Cardiac fibroblast (primary cell): ENCODE measurements at regions not wholly inside any gene's neighbourhood (a gene's known extent, or its start where the extent isn't known, plus 50 kb on each side); places are given as distances from the start of the nearest gene placed in this dataset.
A peak's percentile ranks its signal among the peaks of the same experiment; 100 is the strongest.

Experiments
- DNase-seq, 2 donors: peaks; one replicate each; pipeline versions ENCODE4 v3.0.0 to v3.0.0-alpha.2; 2010; ENCODE audit warnings: low read depth in 2 of 2
- H3K4me3 ChIP-seq, 2 donors: replicated peaks in 1 of 2; 1 replicate in 1 of 2; 2 replicates in 1 of 2; pipeline ENCODE4 v1.5.1; 2011; ENCODE audit warnings: low read depth in 2 of 2, low read length in 2 of 2, mild to moderate bottlenecking in 2 of 2, moderate library complexity in 1 of 2
- TF ChIP-seq, protein P1 (sequence below): IDR thresholded peaks from one replicate; pipeline ENCODE4 v1.5.1; 2011; ENCODE audit warnings: low read depth, mild to moderate bottlenecking, low read length, inconsistent platforms

DNA sequence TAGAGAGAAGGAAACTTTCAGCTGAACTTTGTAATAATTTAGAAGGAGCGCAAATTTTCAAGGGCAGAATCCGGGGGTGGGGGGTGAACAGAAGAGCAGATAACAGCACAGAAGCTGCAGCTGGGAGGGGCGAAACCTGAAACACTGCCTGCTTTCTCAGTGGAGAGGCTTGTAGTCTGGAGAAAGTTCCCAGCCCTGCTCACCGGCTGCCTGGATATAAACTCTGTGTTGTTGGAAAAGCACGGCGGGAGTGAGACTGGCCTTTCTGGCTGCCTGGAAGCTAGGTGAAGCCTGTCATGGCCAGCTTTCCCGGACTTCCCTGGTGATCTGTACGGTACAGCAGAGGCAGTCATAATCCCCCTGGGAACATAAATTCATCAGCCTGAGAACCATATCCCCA is 1352.1 kb upstream of the DIAPH2 start:
- no peak overlapping the region for H3K4me3 ChIP-seq

DNA sequence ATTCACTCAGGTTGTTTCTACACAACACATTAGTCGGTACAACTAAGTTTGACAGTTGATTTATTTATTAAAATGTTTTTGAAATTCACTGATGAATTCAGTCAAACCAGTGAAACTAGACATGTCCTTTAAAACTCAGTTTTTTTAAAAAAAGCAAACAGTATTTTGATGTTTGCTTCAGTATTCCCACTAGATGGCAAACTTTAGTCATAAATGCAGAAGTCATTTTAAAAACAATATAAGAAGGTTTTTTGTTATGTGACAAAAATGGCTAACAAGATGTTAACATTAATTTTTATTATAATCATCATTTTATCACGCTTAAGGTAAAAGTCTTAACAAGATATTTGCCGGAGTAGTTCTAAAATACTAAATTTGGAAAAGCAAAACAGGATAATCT is 1337.8 kb upstream of the DIAPH2 start:
- DNase-seq, result peak; percentile 0 to 23
- TF ChIP-seq, protein P1, sequence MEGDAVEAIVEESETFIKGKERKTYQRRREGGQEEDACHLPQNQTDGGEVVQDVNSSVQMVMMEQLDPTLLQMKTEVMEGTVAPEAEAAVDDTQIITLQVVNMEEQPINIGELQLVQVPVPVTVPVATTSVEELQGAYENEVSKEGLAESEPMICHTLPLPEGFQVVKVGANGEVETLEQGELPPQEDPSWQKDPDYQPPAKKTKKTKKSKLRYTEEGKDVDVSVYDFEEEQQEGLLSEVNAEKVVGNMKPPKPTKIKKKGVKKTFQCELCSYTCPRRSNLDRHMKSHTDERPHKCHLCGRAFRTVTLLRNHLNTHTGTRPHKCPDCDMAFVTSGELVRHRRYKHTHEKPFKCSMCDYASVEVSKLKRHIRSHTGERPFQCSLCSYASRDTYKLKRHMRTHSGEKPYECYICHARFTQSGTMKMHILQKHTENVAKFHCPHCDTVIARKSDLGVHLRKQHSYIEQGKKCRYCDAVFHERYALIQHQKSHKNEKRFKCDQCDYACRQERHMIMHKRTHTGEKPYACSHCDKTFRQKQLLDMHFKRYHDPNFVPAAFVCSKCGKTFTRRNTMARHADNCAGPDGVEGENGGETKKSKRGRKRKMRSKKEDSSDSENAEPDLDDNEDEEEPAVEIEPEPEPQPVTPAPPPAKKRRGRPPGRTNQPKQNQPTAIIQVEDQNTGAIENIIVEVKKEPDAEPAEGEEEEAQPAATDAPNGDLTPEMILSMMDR, result no peak
- H3K4me3 ChIP-seq, result no peak overlapping the region

More for the DNA sequence above, 1352.1 kb upstream of the DIAPH2 start:
- TF ChIP-seq, protein P1, result no peak
- no peak for DNase-seq

DNA sequence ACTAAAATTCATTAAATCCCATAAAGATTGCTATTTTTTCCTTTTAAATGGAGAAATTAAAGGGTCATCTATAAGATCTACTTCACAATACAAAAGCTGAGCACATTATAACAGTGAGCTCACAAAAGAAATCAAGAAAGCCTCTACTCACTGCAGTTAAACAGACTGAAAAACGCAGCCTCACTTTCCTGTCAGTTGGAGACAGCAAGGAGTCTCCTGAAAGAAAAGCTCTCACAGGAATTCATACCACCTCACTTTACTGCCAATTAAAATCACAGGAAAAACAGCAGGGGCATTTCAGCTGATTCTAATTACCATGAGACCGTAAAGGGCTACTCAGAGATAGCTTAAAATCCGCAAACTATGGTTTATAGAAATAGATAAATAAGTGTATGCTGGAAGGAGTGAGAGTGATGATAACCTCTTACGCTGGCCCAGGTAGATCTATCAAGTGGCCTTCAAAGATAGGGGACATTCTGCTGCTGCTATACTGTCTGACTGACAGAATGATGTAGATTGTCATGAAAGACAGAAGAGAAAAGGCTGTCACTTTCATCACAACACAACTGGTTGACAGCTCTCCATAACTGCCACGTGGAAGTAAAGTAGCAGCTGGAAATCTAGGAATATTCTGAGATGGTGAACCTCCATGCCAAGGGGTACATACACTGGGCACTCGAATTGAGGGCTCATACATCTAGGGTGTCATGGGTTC is 1333.7 kb upstream of the DIAPH2 start:
- TF ChIP-seq, protein P1, result no peak
- H3K4me3 ChIP-seq, result no peak overlapping the region
- no peak for DNase-seq

DNA sequence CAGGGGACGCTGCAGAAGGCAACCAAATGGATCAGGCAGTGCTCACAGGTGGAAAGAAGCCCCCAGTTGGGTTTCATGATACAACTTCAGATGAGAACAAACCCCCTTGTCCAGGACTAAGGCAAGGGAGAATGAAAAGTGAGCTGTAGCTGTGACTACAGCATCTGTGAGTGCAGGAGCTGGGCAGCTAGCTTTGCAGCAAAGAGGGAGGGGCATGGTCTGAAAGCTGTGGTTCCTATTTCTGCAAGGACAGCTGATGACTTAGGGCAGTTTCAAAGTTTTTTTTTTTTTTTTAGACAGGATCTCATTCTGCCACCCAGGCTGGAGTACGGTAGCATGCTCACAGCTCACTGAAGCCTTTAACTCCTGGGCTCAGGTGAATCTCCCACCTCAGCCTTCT is 1317.4 kb upstream of the DIAPH2 start:
- TF ChIP-seq, protein P1, result no peak
- DNase-seq, result no peak
- no peak overlapping the region for H3K4me3 ChIP-seq

DNA sequence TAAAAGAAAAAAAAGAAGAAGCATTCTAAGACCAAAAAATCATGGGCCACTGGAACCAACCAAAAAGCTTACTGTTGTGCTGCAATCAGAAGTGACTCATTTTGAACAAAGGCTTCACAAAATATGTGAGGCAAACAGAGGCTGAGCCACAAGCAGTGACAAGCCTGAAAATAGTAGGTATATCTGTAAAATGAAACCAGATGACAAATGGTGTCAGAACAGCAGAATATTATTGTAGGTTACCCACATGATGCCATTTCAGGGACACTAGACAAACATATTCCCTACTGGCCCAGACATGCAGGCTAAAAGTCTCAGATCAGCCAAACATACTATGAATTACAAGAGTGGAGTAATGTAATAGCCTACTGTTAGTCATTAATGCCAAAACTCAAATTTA is 1301.8 kb upstream of the DIAPH2 start:
- no peak overlapping the region for H3K4me3 ChIP-seq
- DNase-seq, result no peak
- TF ChIP-seq, protein P1, result no peak

DNA sequence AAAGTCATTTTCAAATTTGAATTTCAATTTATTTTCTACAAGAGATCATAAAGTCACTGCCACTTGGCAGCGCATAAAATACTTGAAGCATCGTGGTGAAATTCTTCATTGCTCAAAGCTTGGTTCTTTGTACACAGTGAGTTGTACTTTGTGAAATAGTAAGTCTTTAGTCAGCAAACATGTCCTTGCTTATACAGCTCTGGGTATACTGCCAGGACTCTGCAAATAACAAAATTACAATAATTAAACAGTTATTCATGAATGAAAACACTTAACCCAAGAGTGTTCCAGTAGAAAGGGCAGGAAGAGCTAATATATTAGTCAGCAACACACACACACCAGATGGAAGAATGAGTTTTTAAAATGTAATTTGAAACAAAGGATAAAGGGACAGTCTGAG is 1300.9 kb upstream of the DIAPH2 start:
- TF ChIP-seq, protein P1, result no peak
- DNase-seq, result no peak
- no peak overlapping the region for H3K4me3 ChIP-seq

DNA sequence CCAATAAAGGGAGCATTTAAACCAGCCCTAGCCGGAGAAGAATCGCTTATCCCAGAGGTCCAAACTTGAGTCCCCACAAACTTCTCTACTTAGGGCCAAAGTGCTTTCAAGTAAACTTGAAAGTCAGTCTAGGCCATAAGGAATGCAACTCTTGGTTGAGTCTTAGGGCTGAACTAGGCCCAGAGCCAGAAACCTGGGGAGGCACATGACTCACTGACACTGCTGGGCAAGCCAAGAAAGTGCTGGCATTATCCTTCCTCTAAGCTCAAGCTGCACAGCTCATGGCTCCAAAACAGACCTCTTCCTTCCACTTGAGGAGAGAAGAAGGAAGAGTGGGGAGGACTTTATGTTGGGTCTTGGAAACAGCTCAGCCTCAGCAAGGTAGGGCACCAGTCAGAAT is 1257.3 kb upstream of the DIAPH2 start:
- DNase-seq, result peak in 1 of 2 donors; percentile 13
- TF ChIP-seq, protein P1, result no peak

More for the DNA sequence above, 1257.3 kb upstream of the DIAPH2 start:
- no peak overlapping the region for H3K4me3 ChIP-seq
